ENCODE measurements at regions not wholly inside any gene's neighbourhood (a gene's known extent, or its start where the extent isn't known, plus 50 kb on each side); places are given as distances from the start of the nearest gene placed in this dataset.

DNA sequence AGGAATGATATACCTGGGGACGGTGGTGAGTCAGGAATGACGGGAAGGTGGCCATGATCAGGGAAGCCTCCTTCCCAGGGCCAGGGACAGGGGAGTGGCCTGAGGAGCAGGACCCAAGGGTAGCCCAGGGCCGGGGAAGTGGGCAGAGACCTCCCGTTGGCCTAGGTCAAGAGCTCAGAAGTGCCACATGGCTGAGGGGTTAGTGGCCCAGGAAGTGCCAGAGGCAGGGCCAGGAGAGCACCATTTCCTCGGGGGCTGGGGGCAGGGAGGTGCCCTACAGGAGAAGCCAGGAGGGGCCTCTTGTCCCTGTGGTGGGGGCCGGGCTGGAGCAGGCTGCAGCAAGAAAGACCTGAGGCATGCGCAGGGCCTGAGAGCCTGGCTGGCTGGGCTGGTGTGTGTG lies 152.3 kb upstream of the ZSWIM2 start:
- no peaks in the 10 kb centered on the region for H3K27me3 Mint-ChIP-seq (ENCODE audit: insufficient read depth, low read depth)
- Histone ChIP-seq H3K9ac (no peak overlapping the region), H3K27ac (no peak overlapping the region), H2AFZ (replicated peaks) (no peak overlapping the region), H3F3A (ENCODE audit: low read depth) (no peaks in the 10 kb centered on the region), H3K4me1 (no peaks in the 10 kb centered on the region), H3K36me3 (no peaks in the 10 kb centered on the region), H4K20me1 (ENCODE audit: low read depth) (no peaks in the 10 kb centered on the region), H3K9me3 (ENCODE audit: low read depth) (no peaks in the 10 kb centered on the region), H3K79me2 (ENCODE audit: low read depth) (no peaks in the 10 kb centered on the region), H3K4me2 (no peak overlapping the region), H3K4me3 (no peak overlapping the region), H3K27me3 (no peaks in the 10 kb centered on the region)
- H3K36me3 Mint-ChIP-seq, result no peaks in the 10 kb centered on the region
- H3K4me3 Mint-ChIP-seq, result no peak overlapping the region
- no peaks in the 10 kb centered on the region for H3K9me3 Mint-ChIP-seq
- no peak overlapping the region for H3K27ac Mint-ChIP-seq
- H3K4me1 Mint-ChIP-seq, result no peaks in the 10 kb centered on the region
- DNase-seq (ENCODE audit: low spot score), result no peak
- TF ChIP-seq EZH2 (IDR thresholded peaks at IDR 0.05), result no peak
- no peak for TF ChIP-seq EZH2phosphoT487 (IDR thresholded peaks at IDR 0.05)
- TF ChIP-seq, protein P1, sequence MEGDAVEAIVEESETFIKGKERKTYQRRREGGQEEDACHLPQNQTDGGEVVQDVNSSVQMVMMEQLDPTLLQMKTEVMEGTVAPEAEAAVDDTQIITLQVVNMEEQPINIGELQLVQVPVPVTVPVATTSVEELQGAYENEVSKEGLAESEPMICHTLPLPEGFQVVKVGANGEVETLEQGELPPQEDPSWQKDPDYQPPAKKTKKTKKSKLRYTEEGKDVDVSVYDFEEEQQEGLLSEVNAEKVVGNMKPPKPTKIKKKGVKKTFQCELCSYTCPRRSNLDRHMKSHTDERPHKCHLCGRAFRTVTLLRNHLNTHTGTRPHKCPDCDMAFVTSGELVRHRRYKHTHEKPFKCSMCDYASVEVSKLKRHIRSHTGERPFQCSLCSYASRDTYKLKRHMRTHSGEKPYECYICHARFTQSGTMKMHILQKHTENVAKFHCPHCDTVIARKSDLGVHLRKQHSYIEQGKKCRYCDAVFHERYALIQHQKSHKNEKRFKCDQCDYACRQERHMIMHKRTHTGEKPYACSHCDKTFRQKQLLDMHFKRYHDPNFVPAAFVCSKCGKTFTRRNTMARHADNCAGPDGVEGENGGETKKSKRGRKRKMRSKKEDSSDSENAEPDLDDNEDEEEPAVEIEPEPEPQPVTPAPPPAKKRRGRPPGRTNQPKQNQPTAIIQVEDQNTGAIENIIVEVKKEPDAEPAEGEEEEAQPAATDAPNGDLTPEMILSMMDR (IDR thresholded peaks at IDR 0.05), result no peak

DNA sequence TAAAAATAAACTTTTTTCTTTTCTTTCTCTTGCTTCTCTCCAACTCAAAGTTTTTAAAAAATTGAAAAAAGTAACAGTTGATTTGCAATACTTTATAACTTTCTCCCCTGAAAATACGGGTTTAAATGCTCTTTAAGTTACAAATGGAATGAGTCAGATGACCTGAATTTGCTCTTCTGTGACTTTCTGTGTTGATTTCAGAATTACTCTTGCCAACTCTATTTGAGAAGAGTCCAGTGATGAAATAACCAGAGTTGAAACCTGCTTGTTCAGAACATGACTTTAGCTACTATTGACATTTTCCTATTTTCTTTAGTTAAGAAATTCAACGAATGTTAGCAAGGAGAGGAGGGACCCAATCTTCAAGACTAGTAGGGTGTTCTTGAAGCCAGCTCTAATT lies 146.1 kb upstream of the ZSWIM2 start:
- H3K4me2 ChIP-seq, result no peak overlapping the region
- no peaks in the 10 kb centered on the region for H3K4me1 Mint-ChIP-seq
- H3K9me3 Mint-ChIP-seq, result peaks cover 6% of the 10 kb centered on the region
- H3F3A ChIP-seq (ENCODE audit: low read depth), result no peaks in the 10 kb centered on the region
- TF ChIP-seq EZH2phosphoT487 (IDR thresholded peaks at IDR 0.05) (no peak), EZH2 (IDR thresholded peaks at IDR 0.05) (no peak)
- TF ChIP-seq, protein P1 (IDR thresholded peaks at IDR 0.05), result no peak
- peaks cover 2% of the 10 kb centered on the region for H3K27me3 Mint-ChIP-seq (ENCODE audit: insufficient read depth, low read depth)
- no peak for DNase-seq (ENCODE audit: low spot score)
- H2AFZ ChIP-seq (replicated peaks), result no peak overlapping the region
- H3K27ac ChIP-seq, result no peak overlapping the region
- H4K20me1 ChIP-seq (ENCODE audit: low read depth), result no peaks in the 10 kb centered on the region
- H3K27me3 ChIP-seq, result no peaks in the 10 kb centered on the region
- H3K79me2 ChIP-seq (ENCODE audit: low read depth), result no peaks in the 10 kb centered on the region
- no peaks in the 10 kb centered on the region for H3K36me3 ChIP-seq
- no peak overlapping the region for H3K4me3 ChIP-seq
- H3K4me3 Mint-ChIP-seq, result no peak overlapping the region
- no peaks in the 10 kb centered on the region for H3K9me3 ChIP-seq (ENCODE audit: low read depth)
- no peaks in the 10 kb centered on the region for H3K4me1 ChIP-seq
- H3K36me3 Mint-ChIP-seq, result no peaks in the 10 kb centered on the region
- no peak overlapping the region for H3K9ac ChIP-seq
- H3K27ac Mint-ChIP-seq, result no peak overlapping the region

DNA sequence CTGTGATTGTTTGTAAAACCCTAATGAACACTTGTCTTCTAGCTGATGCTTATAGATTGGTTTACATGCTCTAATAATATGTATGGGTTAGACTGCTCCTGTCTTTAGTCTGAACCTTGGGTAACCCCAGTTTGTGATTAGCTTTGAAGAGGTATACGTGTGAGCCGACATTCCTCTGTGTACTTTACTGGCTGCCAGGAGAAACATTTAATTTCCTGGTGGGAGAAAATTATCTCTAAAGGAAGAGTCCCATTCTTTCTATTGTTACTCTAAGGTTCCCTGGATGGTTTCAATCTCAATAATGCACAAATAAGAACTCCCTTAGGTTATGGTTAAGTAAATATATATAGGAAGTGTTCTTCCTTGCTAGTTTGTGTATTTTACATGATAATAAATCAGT lies 143.6 kb upstream of the ZSWIM2 start:
- H3K9me3 Mint-ChIP-seq, result peaks cover 16% of the 10 kb centered on the region
- H3K36me3 Mint-ChIP-seq, result no peaks in the 10 kb centered on the region
- H3K9me3 ChIP-seq (ENCODE audit: low read depth), result no peaks in the 10 kb centered on the region
- H3K4me1 ChIP-seq, result no peaks in the 10 kb centered on the region
- H3K79me2 ChIP-seq (ENCODE audit: low read depth), result no peaks in the 10 kb centered on the region
- no peak overlapping the region for H3K4me3 Mint-ChIP-seq
- no peaks in the 10 kb centered on the region for H3K4me1 Mint-ChIP-seq
- H2AFZ ChIP-seq (replicated peaks), result peak overlapping the region; percentile 2
- no peak overlapping the region for H3K4me3 ChIP-seq
- no peaks in the 10 kb centered on the region for H3K27me3 ChIP-seq
- H3K36me3 ChIP-seq, result no peaks in the 10 kb centered on the region
- H3K9ac ChIP-seq, result no peak overlapping the region
- no peaks in the 10 kb centered on the region for H4K20me1 ChIP-seq (ENCODE audit: low read depth)
- DNase-seq (ENCODE audit: low spot score), result no peak
- TF ChIP-seq EZH2phosphoT487 (IDR thresholded peaks at IDR 0.05) (no peak), EZH2 (IDR thresholded peaks at IDR 0.05) (no peak)
- TF ChIP-seq, protein P1 (IDR thresholded peaks at IDR 0.05), result no peak
- H3F3A ChIP-seq (ENCODE audit: low read depth), result no peaks in the 10 kb centered on the region
- no peak overlapping the region for H3K4me2 ChIP-seq
- H3K27ac ChIP-seq, result no peak overlapping the region
- H3K27me3 Mint-ChIP-seq (ENCODE audit: insufficient read depth, low read depth), result peaks cover 2% of the 10 kb centered on the region
- H3K27ac Mint-ChIP-seq, result no peak overlapping the region

Measured in neural progenitor cell (in vitro differentiated cells).